ENCODE measurements at regions not wholly inside any gene's neighbourhood (a gene's known extent, or its start where the extent isn't known, plus 50 kb on each side); places are given as distances from the start of the nearest gene placed in this dataset.

DNA sequence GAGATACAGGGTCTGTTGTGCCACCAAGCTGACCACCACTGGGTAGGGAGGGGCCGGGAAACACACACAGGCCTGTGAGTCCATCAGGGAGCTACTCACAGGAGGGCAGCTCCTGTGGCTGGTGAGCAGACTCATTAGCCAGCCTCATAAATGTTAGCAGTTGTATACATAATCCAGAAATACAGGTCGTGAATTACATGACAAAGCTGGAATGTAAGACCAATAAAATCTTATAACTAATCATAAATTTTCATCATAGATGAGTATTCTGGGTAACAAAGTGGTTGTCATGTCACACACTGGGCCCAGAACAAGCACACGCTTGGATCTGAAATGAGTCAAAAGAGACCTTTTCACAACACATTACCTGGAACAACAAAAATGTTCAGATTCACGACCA lies 642.6 kb upstream of the AUTS2 start:
- ChIA-PET POLR2A (no interaction called here), CTCF (no interaction called here)

DNA sequence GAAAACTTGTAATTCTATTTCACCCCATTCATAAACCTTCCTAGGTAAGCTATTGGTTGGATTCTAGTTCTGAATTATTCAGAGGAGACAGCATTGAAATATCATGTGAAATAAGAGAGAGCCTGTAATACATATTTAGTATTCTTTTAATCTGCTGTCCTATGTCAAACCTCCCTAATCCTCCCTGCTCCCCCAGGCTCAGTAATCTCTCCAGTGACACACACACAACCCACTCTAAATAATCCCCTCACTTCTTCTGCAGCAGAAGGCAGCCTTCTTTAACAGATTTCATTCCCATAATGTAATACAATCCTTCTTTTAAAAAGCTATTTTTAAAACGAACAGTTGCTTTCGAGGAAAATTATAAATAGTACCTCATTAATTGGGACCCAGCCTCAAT lies 639.7 kb upstream of the AUTS2 start:
- no peak for DNase-seq
- no peaks in the 10 kb centered on the region for H3K4me1 ChIP-seq (ENCODE audit: control insufficient read depth in 1 of 2, extremely low read depth in 1 of 2, insufficient read depth in 2 of 2, low read length in 2 of 2)
- H3K27me3 Mint-ChIP-seq = peaks cover 0 to 2% of the 10 kb centered on the region in 2 donors
- ChIA-PET POLR2A (no interaction called here), CTCF (no interaction called here)
- no CpG with 5 or more reads among the region's 2 CpGs for WGBS (ENCODE audit: insufficient coverage)
- H3K27me3 ChIP-seq (replicated peaks in 1 of 2; ENCODE audit: control insufficient read depth in 2 of 2, extremely low read depth in 1 of 2, insufficient read depth in 2 of 2, low read length in 1 of 2) = no peaks in the 10 kb centered on the region
- H3K27ac ChIP-seq (ENCODE audit: low read length) = no peak overlapping the region
- H3K4me1 Mint-ChIP-seq = no peaks in the 10 kb centered on the region
- peaks cover 3 to 30% (median 12%) of the 10 kb centered on the region in 3 donors for H3K9me3 Mint-ChIP-seq
- no peaks in the 10 kb centered on the region for H3K36me3 ChIP-seq (ENCODE audit: control insufficient read depth in 2 of 2, extremely low read depth in 1 of 2, insufficient read depth in 1 of 2, low read length in 1 of 2)
- no peaks in the 10 kb centered on the region for H3K36me3 Mint-ChIP-seq
- no peak overlapping the region for H3K4me3 Mint-ChIP-seq
- H3K27ac Mint-ChIP-seq = no peak overlapping the region
- no peak for ATAC-seq (replicated peaks in 1 of 4)
- H3K4me3 ChIP-seq (ENCODE audit: control insufficient read depth in 1 of 2, extremely low read depth in 1 of 2, low read length in 1 of 2) = no peak overlapping the region
- no peaks in the 10 kb centered on the region for H3K9me3 ChIP-seq

More for the DNA sequence above, 642.6 kb upstream of the AUTS2 start:
- H3K9me3 ChIP-seq = no peaks in the 10 kb centered on the region
- ATAC-seq (replicated peaks in 1 of 4) = no peak
- H3K36me3 ChIP-seq (ENCODE audit: control insufficient read depth in 2 of 2, extremely low read depth in 1 of 2, insufficient read depth in 1 of 2, low read length in 1 of 2) = no peaks in the 10 kb centered on the region
- DNase-seq = no peak
- Mint-ChIP-seq H3K9me3 (peaks cover 3 to 29% (median 12%) of the 10 kb centered on the region in 3 donors), H3K4me3 (no peak overlapping the region), H3K27ac (no peak overlapping the region), H3K27me3 (peaks cover 0 to 2% of the 10 kb centered on the region in 2 donors), H3K36me3 (no peaks in the 10 kb centered on the region), H3K4me1 (no peaks in the 10 kb centered on the region)
- 57% methylated on average over 1 of the region's 4 CpGs for WGBS (ENCODE audit: insufficient coverage)
- no peak overlapping the region for H3K27ac ChIP-seq (ENCODE audit: low read length)
- no peaks in the 10 kb centered on the region for H3K4me1 ChIP-seq (ENCODE audit: control insufficient read depth in 1 of 2, extremely low read depth in 1 of 2, insufficient read depth in 2 of 2, low read length in 2 of 2)
- no peaks in the 10 kb centered on the region for H3K27me3 ChIP-seq (replicated peaks in 1 of 2; ENCODE audit: control insufficient read depth in 2 of 2, extremely low read depth in 1 of 2, insufficient read depth in 2 of 2, low read length in 1 of 2)
- H3K4me3 ChIP-seq (ENCODE audit: control insufficient read depth in 1 of 2, extremely low read depth in 1 of 2, low read length in 1 of 2) = no peak overlapping the region

DNA sequence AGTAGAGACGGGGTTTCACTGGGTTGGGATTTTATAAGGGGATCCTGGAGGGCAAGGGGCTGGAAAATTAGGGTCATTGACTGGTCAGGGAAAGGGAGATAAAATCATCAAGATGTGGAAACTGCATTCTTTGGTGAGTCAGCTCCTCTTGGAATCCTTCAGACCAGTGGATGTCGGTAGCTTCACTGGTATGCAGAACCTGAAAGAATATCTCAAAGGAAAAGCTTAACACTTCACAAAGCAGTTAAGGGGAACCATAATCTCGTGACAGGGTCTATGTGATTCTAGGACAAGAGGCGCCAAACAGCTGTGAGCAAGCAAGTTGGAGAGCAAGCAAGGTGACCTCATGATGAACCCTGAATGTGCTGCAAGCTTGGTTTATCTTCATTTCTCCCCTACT lies 634.7 kb upstream of the AUTS2 start:
- H3K36me3 ChIP-seq (ENCODE audit: control insufficient read depth in 2 of 2, extremely low read depth in 1 of 2, insufficient read depth in 1 of 2, low read length in 1 of 2) = no peaks in the 10 kb centered on the region
- H3K27me3 ChIP-seq (replicated peaks in 1 of 2; ENCODE audit: control insufficient read depth in 2 of 2, extremely low read depth in 1 of 2, insufficient read depth in 2 of 2, low read length in 1 of 2) = no peaks in the 10 kb centered on the region
- no peak overlapping the region for H3K27ac ChIP-seq (ENCODE audit: low read length)
- DNase-seq (no peak), ATAC-seq (replicated peaks in 1 of 4) (no peak)
- CTCF ChIA-PET = no interaction called here
- no peaks in the 10 kb centered on the region for H3K4me1 Mint-ChIP-seq
- H3K9me3 ChIP-seq = no peaks in the 10 kb centered on the region
- POLR2A ChIA-PET = no interaction called here
- H3K27me3 Mint-ChIP-seq = peaks cover 0 to 2% of the 10 kb centered on the region in 2 donors
- WGBS (ENCODE audit: insufficient coverage) = 20% methylated on average over 1 of the region's 4 CpGs
- no peak overlapping the region for H3K4me3 Mint-ChIP-seq
- peaks cover 0 to 20% (median 9%) of the 10 kb centered on the region in 3 donors for H3K9me3 Mint-ChIP-seq
- no peaks in the 10 kb centered on the region for H3K4me1 ChIP-seq (ENCODE audit: control insufficient read depth in 1 of 2, extremely low read depth in 1 of 2, insufficient read depth in 2 of 2, low read length in 2 of 2)
- no peak overlapping the region for H3K4me3 ChIP-seq (ENCODE audit: control insufficient read depth in 1 of 2, extremely low read depth in 1 of 2, low read length in 1 of 2)
- no peak overlapping the region for H3K27ac Mint-ChIP-seq
- H3K36me3 Mint-ChIP-seq = no peaks in the 10 kb centered on the region

DNA sequence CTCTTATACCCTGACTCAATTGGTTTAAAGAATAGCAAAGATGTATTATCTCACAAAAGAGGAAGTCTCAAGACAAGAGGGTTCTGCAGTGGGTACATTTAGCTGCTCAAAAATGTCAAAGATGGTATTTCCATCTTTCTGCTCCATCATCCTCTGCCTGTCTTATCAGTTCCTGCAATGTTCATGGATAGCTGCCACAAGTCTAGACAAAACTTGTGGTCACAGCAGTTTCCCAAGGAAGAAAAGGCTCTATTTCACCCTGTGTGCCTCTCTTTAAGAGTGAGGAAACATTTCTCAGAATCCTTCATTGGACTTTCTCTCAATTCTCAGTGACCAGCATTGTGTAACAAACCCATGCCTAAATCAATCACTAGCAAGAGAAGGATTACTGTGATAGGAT lies 634.2 kb upstream of the AUTS2 start:
- Mint-ChIP-seq H3K4me3 (no peak overlapping the region), H3K27ac (no peak overlapping the region), H3K4me1 (no peaks in the 10 kb centered on the region), H3K27me3 (peaks cover 0 to 2% of the 10 kb centered on the region in 2 donors), H3K36me3 (no peaks in the 10 kb centered on the region), H3K9me3 (peaks cover 0 to 16% (median 10%) of the 10 kb centered on the region in 3 donors)
- Histone ChIP-seq H3K4me1 (ENCODE audit: control insufficient read depth in 1 of 2, extremely low read depth in 1 of 2, insufficient read depth in 2 of 2, low read length in 2 of 2) (no peaks in the 10 kb centered on the region), H3K4me3 (ENCODE audit: control insufficient read depth in 1 of 2, extremely low read depth in 1 of 2, low read length in 1 of 2) (no peak overlapping the region), H3K36me3 (ENCODE audit: control insufficient read depth in 2 of 2, extremely low read depth in 1 of 2, insufficient read depth in 1 of 2, low read length in 1 of 2) (no peaks in the 10 kb centered on the region), H3K27ac (ENCODE audit: low read length) (no peak overlapping the region), H3K27me3 (replicated peaks in 1 of 2; ENCODE audit: control insufficient read depth in 2 of 2, extremely low read depth in 1 of 2, insufficient read depth in 2 of 2, low read length in 1 of 2) (peaks cover 0 to 2% of the 10 kb centered on the region in 2 experiments), H3K9me3 (no peaks in the 10 kb centered on the region)
- no peak for ATAC-seq (replicated peaks in 1 of 4)
- DNase-seq = no peak
- CTCF ChIA-PET = interaction anchor here in 1 of 2 donors (0.6 kb wide), 1 partner anchor 600 kb away, joined by 4 read pairs; no protein-coding TSS in a partner anchor
- POLR2A ChIA-PET = no interaction called here

DNA sequence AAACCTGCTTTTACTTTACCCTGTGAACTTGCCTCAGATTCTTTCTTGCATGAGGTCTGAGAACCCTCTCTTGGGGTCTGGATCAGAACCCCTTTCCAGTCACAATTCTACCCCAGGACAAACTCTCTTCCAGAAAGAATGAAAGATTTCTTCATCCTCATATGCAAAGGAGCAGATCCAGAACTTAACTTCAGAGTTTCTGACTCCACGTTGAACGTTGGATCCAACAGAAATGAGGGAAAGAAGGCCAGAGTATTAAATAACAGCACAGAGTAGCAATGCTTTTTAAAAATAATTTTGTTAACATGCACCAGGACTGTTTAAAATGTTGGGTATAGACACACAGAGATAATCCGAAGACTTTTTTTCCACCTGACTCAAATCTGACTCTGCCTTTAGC lies 632.9 kb upstream of the AUTS2 start:
- no peak overlapping the region for H3K4me3 Mint-ChIP-seq
- no peak for ATAC-seq (replicated peaks in 1 of 4)
- POLR2A ChIA-PET = no interaction called here

DNA sequence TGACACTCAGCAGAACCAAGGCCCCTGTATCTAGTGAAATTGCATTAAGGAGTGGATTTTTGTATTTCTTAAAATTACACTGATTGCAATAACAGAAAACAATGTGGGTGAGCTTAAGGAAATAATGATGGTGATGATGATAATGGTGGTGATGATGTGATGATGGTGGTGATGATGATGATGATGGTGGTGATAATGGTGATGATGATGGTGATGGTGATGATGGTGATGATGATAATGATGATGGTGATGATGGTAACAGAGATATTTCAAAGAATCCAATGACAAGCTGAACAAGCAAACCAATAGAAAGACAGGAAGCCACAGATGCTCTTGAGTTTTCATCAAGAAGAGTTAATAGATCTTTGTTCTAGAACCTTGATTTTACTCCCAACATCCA lies 630.7 kb upstream of the AUTS2 start:
- H3K4me3 ChIP-seq (ENCODE audit: control insufficient read depth in 1 of 2, extremely low read depth in 1 of 2, low read length in 1 of 2) = no peak overlapping the region
- H3K9me3 ChIP-seq = no peaks in the 10 kb centered on the region
- H3K4me1 ChIP-seq (ENCODE audit: control insufficient read depth in 1 of 2, extremely low read depth in 1 of 2, insufficient read depth in 2 of 2, low read length in 2 of 2) = no peaks in the 10 kb centered on the region
- H3K36me3 ChIP-seq (ENCODE audit: control insufficient read depth in 2 of 2, extremely low read depth in 1 of 2, insufficient read depth in 1 of 2, low read length in 1 of 2) = no peaks in the 10 kb centered on the region
- Mint-ChIP-seq H3K9me3 (peaks cover 9 to 22% (median 13%) of the 10 kb centered on the region in 3 donors), H3K27ac (no peak overlapping the region), H3K27me3 (no peaks in the 10 kb centered on the region), H3K4me3 (no peak overlapping the region), H3K36me3 (no peaks in the 10 kb centered on the region), H3K4me1 (no peaks in the 10 kb centered on the region)
- ATAC-seq (replicated peaks in 1 of 4) = no peak
- ChIA-PET CTCF (interaction anchor here in 1 of 2 donors (0.6 kb wide), 1 partner anchor 298 kb away, joined by 3 read pairs; no protein-coding TSS in a partner anchor), POLR2A (no interaction called here)
- H3K27me3 ChIP-seq (replicated peaks in 1 of 2; ENCODE audit: control insufficient read depth in 2 of 2, extremely low read depth in 1 of 2, insufficient read depth in 2 of 2, low read length in 1 of 2) = peaks cover 0 to 2% of the 10 kb centered on the region in 2 experiments
- H3K27ac ChIP-seq (ENCODE audit: low read length) = no peak overlapping the region
- DNase-seq = no peak

More for the DNA sequence above, 632.9 kb upstream of the AUTS2 start:
- Histone ChIP-seq H3K27ac (ENCODE audit: low read length) (no peak overlapping the region), H3K4me3 (ENCODE audit: control insufficient read depth in 1 of 2, extremely low read depth in 1 of 2, low read length in 1 of 2) (no peak overlapping the region), H3K36me3 (ENCODE audit: control insufficient read depth in 2 of 2, extremely low read depth in 1 of 2, insufficient read depth in 1 of 2, low read length in 1 of 2) (no peaks in the 10 kb centered on the region), H3K9me3 (no peaks in the 10 kb centered on the region), H3K4me1 (ENCODE audit: control insufficient read depth in 1 of 2, extremely low read depth in 1 of 2, insufficient read depth in 2 of 2, low read length in 2 of 2) (no peaks in the 10 kb centered on the region), H3K27me3 (replicated peaks in 1 of 2; ENCODE audit: control insufficient read depth in 2 of 2, extremely low read depth in 1 of 2, insufficient read depth in 2 of 2, low read length in 1 of 2) (peaks cover 0 to 2% of the 10 kb centered on the region in 2 experiments)
- WGBS (ENCODE audit: insufficient coverage) = no CpG with 5 or more reads among the region's 3 CpGs
- H3K27me3 Mint-ChIP-seq = no peaks in the 10 kb centered on the region
- peaks cover 3 to 18% (median 13%) of the 10 kb centered on the region in 3 donors for H3K9me3 Mint-ChIP-seq
- no peaks in the 10 kb centered on the region for H3K36me3 Mint-ChIP-seq
- CTCF ChIA-PET = no interaction called here
- H3K27ac Mint-ChIP-seq = no peak overlapping the region
- DNase-seq = no peak
- H3K4me1 Mint-ChIP-seq = no peaks in the 10 kb centered on the region

DNA sequence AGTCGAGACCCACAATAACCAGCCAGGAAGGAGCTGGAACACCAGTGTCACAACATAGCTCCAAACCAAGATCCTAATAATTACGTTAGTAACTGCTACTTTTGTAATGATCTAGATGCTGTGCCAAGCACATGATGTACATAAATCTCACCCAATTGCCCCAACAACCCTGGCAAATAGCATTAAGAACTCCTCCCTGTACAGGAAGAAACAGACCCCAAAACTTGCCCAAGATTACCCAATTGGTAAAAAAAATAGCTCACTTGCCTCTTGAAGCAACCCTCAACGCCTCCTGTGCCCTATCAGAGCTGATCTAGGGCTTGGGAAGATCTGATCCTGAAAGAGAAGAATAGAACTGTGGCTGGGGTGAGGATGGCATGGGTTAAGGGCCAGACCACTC lies 628.7 kb upstream of the AUTS2 start:
- H3K36me3 ChIP-seq (ENCODE audit: control insufficient read depth in 2 of 2, extremely low read depth in 1 of 2, insufficient read depth in 1 of 2, low read length in 1 of 2) = no peaks in the 10 kb centered on the region
- H3K4me1 ChIP-seq (ENCODE audit: control insufficient read depth in 1 of 2, extremely low read depth in 1 of 2, insufficient read depth in 2 of 2, low read length in 2 of 2) = no peaks in the 10 kb centered on the region
- no peak overlapping the region for H3K27ac ChIP-seq (ENCODE audit: low read length)
- DNase-seq = no peak
- no peak overlapping the region for H3K27ac Mint-ChIP-seq
- 52% methylated on average over 2 of the region's 3 CpGs for WGBS (ENCODE audit: insufficient coverage)
- H3K27me3 ChIP-seq (replicated peaks in 1 of 2; ENCODE audit: control insufficient read depth in 2 of 2, extremely low read depth in 1 of 2, insufficient read depth in 2 of 2, low read length in 1 of 2) = peaks cover 0 to 2% of the 10 kb centered on the region in 2 experiments
- no peak for ATAC-seq (replicated peaks in 1 of 4)
- H3K36me3 Mint-ChIP-seq = no peaks in the 10 kb centered on the region
- H3K4me3 ChIP-seq (ENCODE audit: control insufficient read depth in 1 of 2, extremely low read depth in 1 of 2, low read length in 1 of 2) = no peak overlapping the region
- CTCF ChIA-PET = no interaction called here
- H3K9me3 Mint-ChIP-seq = peaks cover 9 to 26% (median 18%) of the 10 kb centered on the region in 3 donors
- POLR2A ChIA-PET = no interaction called here
- H3K4me3 Mint-ChIP-seq = no peak overlapping the region
- peaks cover 1% of the 10 kb centered on the region for H3K9me3 ChIP-seq
- no peaks in the 10 kb centered on the region for H3K27me3 Mint-ChIP-seq
- no peaks in the 10 kb centered on the region for H3K4me1 Mint-ChIP-seq
